Lung (tissue), 11 donors: ENCODE measurements at regions not wholly inside any gene's neighbourhood (a gene's known extent, or its start where the extent isn't known, plus 50 kb on each side); places are given as distances from the start of the nearest gene placed in this dataset.

Experiments used
- ATAC-seq: fragments of 200-7000 bp; cut with Tn5 transposase; one replicate; pipeline ENCODE4 v1.9.1; 2020; ENCODE audit warnings: moderate number of reproducible peaks; ENCODE audit not compliant: insufficient read depth, low FRiP score
- DNase-seq, 3 donors: peaks; one replicate each; pipeline ENCODE4 v3.0.0-alpha.2; 2013 to 2017
- H3K27ac ChIP-seq, 2 donors: one replicate each; pipeline ENCODE4 v1.5.1; 2013; ENCODE audit warnings: mild to moderate bottlenecking in 2 of 2, moderate library complexity in 2 of 2, control low read depth in 1 of 2, inconsistent platforms in 1 of 2, low read depth in 1 of 2, low read length in 1 of 2
- H3K27me3 ChIP-seq, 3 donors: one replicate each; pipeline ENCODE4 v1.5.1; 2013; ENCODE audit warnings: low read length in 2 of 3; ENCODE audit not compliant: control insufficient read depth in 3 of 3, insufficient read depth in 3 of 3
- H3K36me3 ChIP-seq, 4 donors: one replicate each; pipeline ENCODE4 v1.5.1; 2013; ENCODE audit warnings: low read length in 4 of 4, mild to moderate bottlenecking in 1 of 4, moderate library complexity in 1 of 4; ENCODE audit not compliant: control insufficient read depth in 4 of 4, insufficient read depth in 4 of 4
- H3K4me1 ChIP-seq, 5 donors: one replicate each; pipeline ENCODE4 v1.5.1; 2013; ENCODE audit warnings: low read length in 5 of 5, mild to moderate bottlenecking in 2 of 5, moderate library complexity in 1 of 5; ENCODE audit not compliant: control insufficient read depth in 5 of 5, insufficient read depth in 5 of 5
- H3K4me3 ChIP-seq: one replicate; pipeline ENCODE4 v1.5.1; 2013; ENCODE audit warnings: mild to moderate bottlenecking, control low read depth, moderate library complexity
- H3K9ac ChIP-seq, 2 donors: one replicate each; pipeline ENCODE4 v1.5.1; 2013; ENCODE audit warnings: low read length in 2 of 2, control low read depth in 1 of 2; ENCODE audit not compliant: insufficient read depth in 1 of 2
- H3K9me3 ChIP-seq, 4 donors: one replicate each; pipeline ENCODE4 v1.5.1; 2013; ENCODE audit warnings: low read length in 3 of 4, mild to moderate bottlenecking in 1 of 4, moderate library complexity in 1 of 4; ENCODE audit not compliant: control insufficient read depth in 4 of 4, insufficient read depth in 3 of 4
- CTCF ChIP-seq: IDR thresholded peaks from 2 replicates; pipeline ENCODE4 v1.5.1; 2012; ENCODE audit warnings: mild to moderate bottlenecking; ENCODE audit errors: control extremely low read depth, extremely low read depth
- WGBS, 2 donors: extraction: QIAGEN DNeasy Blood & Tissue Kit; methylation state at CpG; one replicate each; pipeline ENCODE4 v1.1.7; 2013; 5-methylcytosine and 5-hydroxymethylcytosine counted together
- donor health status: control.
- donor health status: control.
- donor health status: Bipolar disorder and iron deficiency.
- donor health status: healthy.
- donor health status: DM: yes; HTN: yes; CAD: no.

DNA sequence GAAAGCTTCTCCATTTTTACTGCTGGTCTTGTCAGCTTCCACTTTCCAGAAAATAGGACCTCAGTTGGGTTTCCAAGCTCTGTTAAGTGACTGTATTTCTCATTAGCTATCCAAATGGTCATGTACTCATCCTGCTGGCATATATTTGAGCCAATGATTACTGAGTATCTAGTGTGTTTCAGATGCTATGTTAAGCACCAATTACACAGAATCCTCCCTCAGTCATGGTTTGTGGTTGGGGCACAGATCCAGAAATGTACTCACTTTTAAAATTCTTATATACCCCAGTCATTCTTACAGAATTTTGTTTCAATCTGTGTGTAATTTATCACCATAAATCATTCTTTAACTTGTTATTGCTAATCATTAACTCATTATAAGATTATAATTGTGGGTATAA, 362.3 kb upstream of the MTPN start:
- no peak for TF ChIP-seq CTCF
- Histone ChIP-seq H3K9me3 (no peaks in the 10 kb centered on the region), H3K4me1 (no peaks in the 10 kb centered on the region), H3K9ac (no peak overlapping the region), H3K27ac (no peak overlapping the region), H3K27me3 (no peaks in the 10 kb centered on the region), H3K36me3 (no peaks in the 10 kb centered on the region), H3K4me3 (no peak overlapping the region)
- ATAC-seq (no peak), DNase-seq (no peak)

DNA sequence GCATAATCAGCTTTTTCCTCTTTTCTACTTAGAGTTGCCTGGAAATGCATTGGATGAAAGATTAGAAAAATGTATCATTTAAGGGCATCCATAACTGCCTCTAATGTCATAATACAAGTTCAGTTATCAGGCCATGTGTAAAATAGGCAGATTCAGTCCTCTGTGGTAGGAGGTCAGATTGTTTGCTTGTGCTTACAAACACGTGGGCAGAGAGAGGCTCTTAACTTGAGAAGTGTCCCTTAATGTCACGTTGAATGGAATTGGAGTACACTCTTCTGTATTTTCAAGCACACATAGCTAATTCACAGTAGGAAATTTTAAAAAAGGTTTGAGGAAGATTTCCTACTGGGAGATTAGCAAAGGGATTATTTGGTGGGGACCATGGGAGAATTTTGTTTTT, 359.8 kb upstream of the MTPN start:
- Histone ChIP-seq H3K36me3 (no peaks in the 10 kb centered on the region), H3K9ac (no peak overlapping the region), H3K4me3 (no peak overlapping the region), H3K27me3 (no peaks in the 10 kb centered on the region), H3K4me1 (no peaks in the 10 kb centered on the region), H3K9me3 (no peaks in the 10 kb centered on the region), H3K27ac (no peak overlapping the region)
- TF ChIP-seq CTCF: no peak
- 37 to 48% methylated on average over 2 of the region's 2 CpGs for WGBS, 2 donors
- no peak for DNase-seq
- no peak for ATAC-seq

GRCh38 chr7:136333636-136334035, 356.5 kb upstream of the MTPN start:
- Histone ChIP-seq H3K4me1 (peaks cover 0 to 6% (median 0%) of the 10 kb centered on the region in 5 donors), H3K27ac (no peak overlapping the region), H3K36me3 (no peaks in the 10 kb centered on the region), H3K9me3 (no peaks in the 10 kb centered on the region), H3K9ac (no peak overlapping the region), H3K27me3 (no peaks in the 10 kb centered on the region), H3K4me3 (no peak overlapping the region)
- DNase-seq (no peak), ATAC-seq (no peak)
- TF ChIP-seq CTCF: no peak
- 83 to 84% methylated on average over 2 of the region's 2 CpGs for WGBS, 2 donors

DNA sequence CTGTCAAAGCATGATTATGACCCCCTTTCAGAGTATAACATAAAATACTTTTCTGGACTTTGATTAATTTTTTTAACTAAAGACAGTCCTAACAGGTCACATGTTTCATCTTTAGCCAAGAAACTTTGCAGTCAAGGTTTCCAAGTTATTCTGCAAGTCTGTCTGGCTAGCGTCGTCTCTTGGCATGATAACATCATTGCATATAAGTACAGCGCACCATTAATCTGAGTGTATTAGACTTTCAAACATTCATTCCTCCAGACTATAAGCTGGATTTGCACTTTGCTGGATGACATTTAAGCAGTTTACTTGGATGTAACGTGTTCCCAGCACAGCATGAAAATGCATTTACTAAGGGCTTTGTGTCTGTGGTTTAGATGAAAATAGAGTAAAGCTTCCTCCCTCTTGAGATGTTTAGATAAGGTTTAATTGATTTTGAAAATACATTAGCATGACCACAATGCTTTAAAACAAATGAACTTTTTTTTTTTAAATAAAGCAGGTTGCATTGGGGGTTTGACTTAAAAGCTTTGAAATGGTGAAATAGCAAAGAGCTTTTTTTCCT, 349.0 kb upstream of the MTPN start:
- ATAC-seq: no peak
- no peaks in the 10 kb centered on the region for H3K27me3 ChIP-seq
- no peak overlapping the region for H3K9ac ChIP-seq
- H3K4me3 ChIP-seq: no peak overlapping the region
- H3K27ac ChIP-seq: no peak overlapping the region
- peak in 1 of 3 donors; percentile 5 for DNase-seq
- H3K9me3 ChIP-seq: peaks cover 0 to 4% (median 0%) of the 10 kb centered on the region in 4 donors
- no peak for TF ChIP-seq CTCF
- no peaks in the 10 kb centered on the region for H3K4me1 ChIP-seq
- WGBS, 2 donors: 51 to 67% methylated on average over 4 of the region's 4 CpGs
- H3K36me3 ChIP-seq: no peaks in the 10 kb centered on the region
